ENCODE measurements at regions not wholly inside any gene's neighbourhood (a gene's known extent, or its start where the extent isn't known, plus 50 kb on each side); places are given as distances from the start of the nearest gene placed in this dataset.

- DNase-seq (ENCODE audit: low read depth): no peak
- no peak for TF ChIP-seq CTCF (IDR thresholded peaks at IDR 0.05; ENCODE audit: low read length, missing control alignments)
- no peak overlapping the region for H3K4me3 ChIP-seq (replicated peaks; ENCODE audit: low read depth, low read length)
Measured at GRCh38 chr21:17438635-17439034, 74.2 kb upstream of the CXADR start.

GRCh38 chr21:17440969-17441368, 71.9 kb upstream of the CXADR start:
- no peak for TF ChIP-seq CTCF (IDR thresholded peaks at IDR 0.05; ENCODE audit: low read length, missing control alignments)
- no peak for DNase-seq (ENCODE audit: low read depth)
- H3K4me3 ChIP-seq (replicated peaks; ENCODE audit: low read depth, low read length): no peak overlapping the region

GRCh38 chr21:17441370-17441769, 71.5 kb upstream of the CXADR start:
- peak; percentile 76 for DNase-seq (ENCODE audit: low read depth)
- no peak overlapping the region for H3K4me3 ChIP-seq (replicated peaks; ENCODE audit: low read depth, low read length)
- TF ChIP-seq CTCF (IDR thresholded peaks at IDR 0.05; ENCODE audit: low read length, missing control alignments): no peak

- no peak for DNase-seq (ENCODE audit: low read depth)
- no peak for TF ChIP-seq CTCF (IDR thresholded peaks at IDR 0.05; ENCODE audit: low read length, missing control alignments)
- H3K4me3 ChIP-seq (replicated peaks; ENCODE audit: low read depth, low read length): no peak overlapping the region
Measured at GRCh38 chr21:17442165-17442564, 70.7 kb upstream of the CXADR start.

- no peak overlapping the region for H3K4me3 ChIP-seq (replicated peaks; ENCODE audit: low read depth, low read length)
- TF ChIP-seq CTCF (IDR thresholded peaks at IDR 0.05; ENCODE audit: low read length, missing control alignments): no peak
- no peak for DNase-seq (ENCODE audit: low read depth)
Measured at GRCh38 chr21:17444828-17445227, 68.0 kb upstream of the CXADR start.

- no peak overlapping the region for H3K4me3 ChIP-seq (replicated peaks; ENCODE audit: low read depth, low read length)
- DNase-seq (ENCODE audit: low read depth): no peak
- no peak for TF ChIP-seq CTCF (IDR thresholded peaks at IDR 0.05; ENCODE audit: low read length, missing control alignments)
Measured at GRCh38 chr21:17446737-17447136, 66.1 kb upstream of the CXADR start.

- no peak for TF ChIP-seq CTCF (IDR thresholded peaks at IDR 0.05; ENCODE audit: low read length, missing control alignments)
- no peak for DNase-seq (ENCODE audit: low read depth)
- no peak overlapping the region for H3K4me3 ChIP-seq (replicated peaks; ENCODE audit: low read depth, low read length)
Measured at GRCh38 chr21:17449701-17450100, 63.1 kb upstream of the CXADR start.

Measured in fibroblast of pulmonary artery (primary cell).